GM18507 (cell line): ENCODE measurements at regions not wholly inside any gene's neighbourhood (a gene's known extent, or its start where the extent isn't known, plus 50 kb on each side); places are given as distances from the start of the nearest gene placed in this dataset.
"Not testable (repeated sequence)": the region's sequence is repeated elsewhere in the genome, so short reads cannot be mapped to it uniquely, and the experiment has no call there.

Source experiments
- DNase-seq: peaks from one replicate; pipeline ENCODE4 v3.0.0; 2011; ENCODE audit warnings: low read depth; ENCODE audit not compliant: insufficient read length; ENCODE audit errors: extremely low spot score
- FAIRE-seq: peaks from 2 replicates; lab custom pipeline; 2011; peaks lifted over from hg19 to GRCh38; lab: Jason Lieb, UNC

DNA sequence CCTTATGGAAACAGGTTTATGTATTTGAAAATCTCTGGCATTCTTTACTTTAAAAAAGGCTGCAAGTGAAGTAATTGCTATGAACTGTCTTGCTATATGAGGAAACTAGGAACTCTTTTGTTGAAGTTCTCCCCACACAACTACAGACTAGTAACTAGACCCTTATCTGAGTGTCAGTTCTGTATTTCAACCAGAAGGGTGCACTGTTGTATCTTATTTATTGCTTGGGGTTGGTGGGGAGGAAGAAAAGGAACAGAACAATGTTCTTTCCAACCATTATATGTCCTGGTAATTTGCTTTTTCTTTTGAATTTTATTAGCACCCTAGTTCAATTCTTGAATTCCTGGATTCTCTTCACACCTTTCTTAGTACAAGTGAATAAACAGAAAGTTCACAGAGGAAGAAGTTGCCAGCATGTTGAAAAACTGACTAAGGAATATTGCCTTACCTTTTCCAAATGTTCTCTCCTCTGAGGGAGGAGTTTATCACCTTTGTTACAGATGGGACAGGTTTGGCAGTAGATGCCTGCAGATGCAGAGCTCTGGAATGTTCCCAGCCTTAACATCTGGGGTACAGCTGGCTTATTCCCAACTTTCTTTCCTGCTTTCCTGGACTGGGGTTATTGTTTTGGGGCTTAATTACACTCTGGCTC lies 162.4 kb upstream of the CFAP20DC start:
- FAIRE-seq, result peak; percentile 87
- DNase-seq, result peak; percentile 28

DNA sequence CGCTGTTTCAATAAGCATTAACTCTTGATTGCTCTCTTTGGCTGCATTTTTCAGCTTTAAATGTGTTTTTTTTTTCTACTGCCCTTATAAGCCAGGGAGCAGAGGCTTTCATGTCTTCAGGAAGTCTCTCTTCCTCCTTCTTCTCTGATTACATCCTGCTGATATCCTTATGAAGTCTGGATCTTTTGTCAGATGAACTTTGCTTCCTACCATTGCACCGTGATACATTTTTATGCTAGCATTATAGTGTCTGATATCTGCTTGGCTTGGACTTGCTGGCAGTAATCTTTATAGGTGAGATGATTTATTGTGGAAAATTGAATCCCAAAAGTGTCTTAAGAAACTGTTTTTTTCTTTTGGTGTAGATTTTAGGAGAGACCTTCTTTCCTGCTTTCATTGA lies 160.4 kb upstream of the CFAP20DC start:
- DNase-seq (no peak), FAIRE-seq (no peak)

DNA sequence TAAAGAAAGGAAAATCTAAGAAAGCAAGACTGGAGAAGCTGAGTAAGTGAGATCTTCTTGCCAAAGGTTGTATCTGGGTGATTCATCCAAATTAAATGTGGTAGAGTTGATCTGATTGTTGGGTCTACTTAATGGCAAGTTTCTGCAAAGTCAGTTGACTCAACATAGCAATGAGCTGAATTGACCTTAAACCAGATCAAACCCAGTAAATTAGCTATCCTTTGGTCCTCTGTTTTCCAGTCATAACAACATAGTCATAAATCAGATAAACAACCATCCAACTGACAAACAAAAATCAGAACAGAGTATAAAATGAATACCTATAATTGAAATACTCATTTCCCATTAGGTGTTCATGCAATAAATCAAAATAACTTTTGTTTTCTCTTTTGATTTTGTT lies 142.6 kb upstream of the CFAP20DC start:
- FAIRE-seq, result no peak
- DNase-seq, result no peak

DNA sequence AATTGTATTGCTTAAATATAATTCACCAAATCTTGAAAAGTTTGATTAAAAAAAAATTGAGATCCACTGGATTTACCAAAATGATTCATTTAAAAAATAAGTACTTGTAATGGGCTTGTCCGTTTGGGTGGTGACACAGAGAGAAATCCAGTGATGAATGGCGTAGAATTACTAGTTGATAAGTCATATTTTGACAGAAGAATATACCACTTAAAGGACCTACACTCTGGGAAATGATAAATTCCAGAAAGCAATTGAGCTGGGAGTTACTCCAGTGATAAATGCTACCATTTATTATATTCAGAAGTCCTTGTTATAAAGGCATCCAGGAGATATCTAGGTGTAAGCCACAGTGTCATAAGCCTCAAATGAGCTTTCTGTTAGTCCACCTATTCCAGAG lies 141.8 kb upstream of the CFAP20DC start:
- FAIRE-seq (no peak), DNase-seq (no peak)

DNA sequence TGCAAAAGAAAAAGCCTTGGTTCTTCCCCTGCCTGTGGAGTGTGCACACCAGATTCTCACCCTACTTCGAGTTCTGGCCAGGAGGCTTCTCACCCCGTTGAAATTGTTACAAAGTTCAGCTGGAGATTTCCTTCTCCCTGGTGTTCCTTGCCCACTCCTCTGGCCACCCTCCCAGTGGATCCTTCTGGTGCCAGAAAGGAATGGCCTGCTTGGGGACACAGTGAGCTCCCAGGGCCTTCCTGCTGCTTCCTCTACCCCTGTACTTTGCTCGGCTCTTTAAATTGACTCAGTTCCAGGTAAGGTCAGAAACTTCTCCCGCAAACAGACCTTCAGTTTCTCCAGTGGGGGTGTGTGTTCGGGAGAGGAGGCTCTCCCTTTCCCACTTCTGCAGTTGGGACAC lies 140.1 kb upstream of the CFAP20DC start:
- FAIRE-seq (no peak), DNase-seq (no peak)

DNA sequence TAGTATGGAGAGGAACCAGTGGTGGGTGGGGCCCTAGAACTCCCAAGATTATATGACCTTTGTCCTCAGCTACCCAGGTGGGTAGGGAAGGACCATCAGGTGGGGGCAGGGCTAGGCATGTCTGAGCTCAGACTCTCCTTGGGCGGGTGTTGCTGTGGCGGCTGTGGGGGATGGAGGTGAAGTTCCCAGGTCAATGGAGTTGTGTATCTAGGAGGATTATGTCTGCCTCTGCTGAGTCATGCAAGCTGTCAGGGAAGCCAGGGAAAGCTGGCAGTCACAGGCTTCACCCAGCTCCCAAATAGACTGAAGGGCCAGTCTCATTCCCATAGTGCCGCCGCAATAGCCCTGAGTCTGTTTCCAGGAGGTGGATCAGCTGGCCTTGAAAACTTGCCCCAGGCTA lies 139.7 kb upstream of the CFAP20DC start:
- no peak for FAIRE-seq
- no peak for DNase-seq

DNA sequence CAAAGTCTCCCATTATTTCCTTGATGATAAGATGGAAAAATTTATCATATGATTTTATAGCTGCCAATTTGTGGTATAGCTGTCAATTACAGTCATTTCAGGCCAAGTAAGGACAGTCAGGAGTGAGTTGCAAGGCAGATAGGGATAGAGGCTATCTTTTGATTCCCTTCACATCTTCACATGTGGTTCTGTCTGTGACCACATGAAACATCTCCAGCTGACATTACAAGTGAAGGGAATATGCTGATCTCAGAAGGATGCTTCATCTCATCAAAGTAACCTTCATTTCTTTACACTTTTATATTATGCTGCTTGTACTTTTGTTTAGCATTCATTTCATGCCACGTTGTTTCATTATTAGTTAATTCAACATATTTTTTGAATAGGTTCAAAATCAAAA lies 136.9 kb upstream of the CFAP20DC start:
- FAIRE-seq, result no peak
- DNase-seq, result no peak

DNA sequence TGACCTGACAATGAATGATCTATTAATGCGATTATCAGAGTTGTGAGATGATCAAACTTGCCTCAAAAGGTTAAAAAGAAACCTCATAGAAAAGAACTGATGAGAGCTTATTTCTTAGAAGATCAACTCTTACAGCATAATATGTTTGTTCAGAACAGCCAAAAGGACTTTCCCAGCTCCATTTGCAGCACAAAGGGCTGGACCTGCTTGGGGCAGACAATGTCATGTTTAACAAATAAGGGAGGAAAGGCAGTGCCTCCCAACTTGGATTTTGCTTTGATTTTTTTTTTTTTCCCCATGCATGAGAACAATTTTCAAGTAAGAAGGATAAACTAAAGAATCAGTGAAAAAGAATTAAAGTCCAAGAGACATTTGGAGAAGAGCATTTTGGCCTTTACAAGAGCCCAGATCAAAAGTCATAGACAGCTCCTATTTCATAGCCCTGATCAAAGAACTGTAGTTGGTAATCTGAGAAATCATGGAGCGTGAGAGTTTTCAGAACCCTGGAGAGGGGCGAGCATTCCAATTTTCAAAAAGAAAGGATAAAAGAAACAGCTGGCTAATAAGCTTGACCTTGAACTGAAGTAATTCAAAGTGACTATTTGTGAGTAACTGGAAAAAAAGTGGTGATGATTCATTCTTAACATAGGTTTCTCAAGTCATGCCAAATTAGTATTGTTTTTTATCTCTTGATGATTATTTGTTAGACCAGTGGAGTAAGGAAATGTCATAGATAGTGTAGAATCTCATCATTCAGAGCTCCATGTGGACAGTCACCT lies 136.0 kb upstream of the CFAP20DC start:
- DNase-seq (no peak), FAIRE-seq (no peak)

DNA sequence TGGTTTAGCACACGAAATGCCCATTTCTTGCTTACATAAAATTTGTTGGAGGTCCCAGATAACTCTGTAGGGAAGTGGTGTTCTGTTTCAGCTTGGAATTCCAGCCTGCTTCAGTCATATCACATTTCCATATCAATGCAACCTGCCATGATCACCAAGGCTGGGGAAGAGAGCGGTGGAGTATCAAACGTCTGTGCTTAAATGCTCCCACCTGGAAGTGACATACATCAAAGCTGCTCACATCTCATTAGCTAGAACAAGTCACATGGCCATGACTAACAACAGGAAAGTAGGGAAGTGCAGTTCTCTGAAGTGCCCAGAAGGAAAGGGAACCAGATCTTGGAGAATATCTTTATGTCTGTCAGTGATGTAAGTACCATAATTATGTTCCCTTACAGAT lies 130.2 kb upstream of the CFAP20DC start:
- FAIRE-seq (no peak), DNase-seq (no peak)

DNA sequence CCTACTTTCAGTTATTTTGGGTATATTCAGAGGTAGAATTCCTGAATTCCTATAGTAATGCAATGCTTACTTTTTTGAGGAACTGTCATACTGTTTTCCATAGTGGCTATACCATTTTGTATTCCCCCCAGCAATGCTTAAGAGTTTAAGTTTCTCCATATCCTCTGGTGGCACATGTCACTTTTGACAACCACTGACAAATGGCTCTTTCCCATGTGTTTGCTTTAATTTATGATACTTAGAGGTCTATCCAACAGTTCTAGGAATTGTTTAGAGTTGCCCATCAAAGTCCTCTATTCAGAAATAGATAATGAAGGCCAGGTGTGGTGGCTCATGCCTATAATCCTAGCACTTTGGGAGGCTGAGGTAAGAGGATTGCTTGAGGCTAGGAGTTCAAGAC lies 128.9 kb upstream of the CFAP20DC start:
- no peak for FAIRE-seq
- no peak for DNase-seq

DNA sequence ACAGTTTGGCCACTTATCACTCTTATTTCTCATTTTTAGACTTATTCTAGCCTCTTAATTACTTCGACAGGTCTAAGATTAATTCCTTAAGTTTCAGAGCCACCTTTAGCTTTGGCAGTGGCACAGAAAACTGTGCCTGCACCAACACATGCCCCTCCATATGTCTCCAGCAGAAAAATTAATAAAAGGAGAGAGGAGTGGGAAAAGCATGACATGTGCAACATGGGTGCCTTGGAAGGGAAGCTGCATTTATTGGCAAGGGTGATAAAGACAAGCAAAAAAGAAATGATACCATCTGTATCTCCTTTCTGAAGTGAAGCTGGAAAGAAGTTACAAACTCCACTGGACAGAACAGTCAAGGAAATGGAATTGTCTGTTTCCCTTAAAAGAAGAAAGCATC lies 121.7 kb upstream of the CFAP20DC start:
- FAIRE-seq (no peak), DNase-seq (no peak)

DNA sequence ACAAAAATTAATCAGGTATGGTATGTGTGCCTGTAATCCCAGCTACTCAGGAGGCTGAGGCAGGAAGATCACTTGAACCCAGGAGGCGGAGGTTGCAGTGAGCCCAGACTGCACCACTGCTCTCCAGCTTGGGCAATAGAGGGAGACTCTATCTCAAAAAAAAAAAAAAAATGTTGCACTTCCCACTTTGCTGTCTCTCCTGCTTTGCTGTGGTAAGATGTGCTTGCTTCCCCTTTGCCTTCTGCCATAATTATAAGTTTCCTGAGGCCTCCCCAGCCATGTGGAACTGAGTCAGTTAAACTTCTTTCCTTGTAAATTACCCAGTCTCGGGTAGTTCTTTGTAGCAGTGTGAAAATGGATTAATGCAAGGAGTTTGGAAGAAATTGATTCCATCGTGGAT lies 120.3 kb upstream of the CFAP20DC start:
- not testable (repeated sequence) for DNase-seq, FAIRE-seq

DNA sequence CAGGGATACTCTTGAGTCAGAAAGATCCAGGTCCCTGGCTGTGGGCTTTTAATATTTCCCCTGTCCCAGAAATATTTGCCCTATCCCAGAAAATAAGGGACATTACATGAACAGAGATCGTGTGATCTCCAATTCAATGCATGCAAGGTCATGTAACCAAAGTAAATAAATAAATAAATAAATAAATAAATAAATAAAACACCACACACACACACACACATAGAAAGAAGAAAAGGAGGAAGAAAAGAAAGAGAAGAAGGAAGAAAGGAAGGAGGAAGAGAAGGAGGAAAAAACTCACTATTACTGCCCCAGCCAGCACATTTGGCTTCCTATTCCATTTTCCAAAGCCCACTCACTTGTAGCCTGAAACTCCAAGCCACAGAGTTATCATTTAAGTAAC lies 117.9 kb upstream of the CFAP20DC start:
- no peak for DNase-seq
- no peak for FAIRE-seq

DNA sequence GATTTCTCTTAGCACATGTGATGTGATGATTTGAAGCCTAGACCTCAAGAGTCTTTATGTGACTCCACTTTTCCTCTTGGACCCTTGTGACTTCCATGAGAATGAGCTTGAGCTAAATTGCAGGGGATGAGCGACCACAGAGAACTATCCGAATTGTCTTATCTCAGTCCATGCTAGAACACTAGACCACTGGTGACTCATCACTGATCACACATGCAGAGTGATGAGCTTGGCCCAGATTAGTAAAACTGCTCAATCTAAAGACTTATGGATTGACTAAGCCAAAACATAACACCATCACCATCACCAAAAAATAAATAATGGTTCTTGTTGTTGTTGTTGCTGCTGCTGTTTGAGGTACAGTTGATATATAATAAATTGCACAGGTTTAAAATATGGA lies 114.1 kb upstream of the CFAP20DC start:
- DNase-seq, result no peak
- no peak for FAIRE-seq

DNA sequence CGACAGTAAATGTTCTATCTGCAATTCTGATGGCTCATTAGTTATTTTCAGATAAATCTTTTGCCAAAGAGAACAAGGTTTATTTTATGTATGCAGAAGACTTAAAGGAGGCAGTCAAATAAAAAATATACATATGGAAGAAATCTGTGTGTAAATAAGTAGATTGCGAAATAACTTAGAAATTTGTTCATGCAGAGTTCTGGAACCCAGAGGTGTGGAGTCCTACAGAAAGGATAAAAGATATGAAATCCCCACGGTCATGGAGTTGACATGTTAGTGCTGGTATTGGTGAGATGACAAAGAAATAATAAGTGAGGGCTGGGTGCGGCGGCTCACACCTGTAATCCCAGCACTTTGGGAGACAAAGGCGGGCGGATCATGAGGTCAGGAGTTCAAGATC lies 111.2 kb upstream of the CFAP20DC start:
- DNase-seq, result no peak
- no peak for FAIRE-seq

DNA sequence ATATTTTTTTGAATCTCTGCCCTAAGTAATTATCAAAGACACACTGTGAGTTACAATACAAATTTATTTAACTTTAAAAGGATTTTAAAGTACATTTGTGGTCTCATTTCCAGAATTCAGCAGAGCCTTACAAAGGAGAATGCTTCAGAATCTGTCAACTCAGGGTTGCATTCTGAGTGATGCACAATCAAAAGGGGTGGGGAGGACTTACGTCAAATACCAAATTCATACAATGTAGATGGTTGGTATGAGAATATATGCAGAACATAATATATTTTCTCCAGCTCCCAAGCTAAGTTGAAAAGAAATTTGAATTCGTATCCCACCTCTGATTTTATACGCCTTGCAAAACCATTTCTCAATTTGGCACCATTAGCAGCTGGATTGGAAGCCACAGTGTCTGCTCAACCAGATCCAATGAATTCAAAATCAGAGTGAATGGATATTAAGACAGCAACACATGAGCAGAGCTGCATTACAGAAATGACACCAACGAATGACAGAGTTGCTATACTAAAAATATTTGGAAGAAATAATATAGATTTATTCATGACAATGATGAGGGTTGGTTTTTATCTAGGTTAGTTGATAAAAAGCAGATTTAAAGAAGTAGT lies 110.4 kb upstream of the CFAP20DC start:
- DNase-seq (no peak), FAIRE-seq (no peak)

DNA sequence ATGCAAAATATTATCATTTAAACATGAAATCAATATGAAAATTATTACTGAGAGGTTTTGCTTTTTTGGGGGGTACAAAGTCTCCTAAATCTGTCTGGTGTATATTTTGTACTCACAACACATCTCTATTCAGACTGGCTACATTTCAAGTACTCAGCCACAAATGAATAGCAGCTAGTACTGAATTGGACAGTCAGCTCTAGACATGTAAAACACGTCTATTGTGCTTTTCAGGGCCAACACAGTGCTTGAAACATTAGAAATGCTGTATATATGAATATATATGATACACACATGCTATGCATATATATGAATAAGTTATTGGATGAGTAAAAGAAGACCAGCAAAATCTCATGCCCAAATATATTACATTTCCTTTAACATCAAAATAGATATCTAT lies 103.8 kb upstream of the CFAP20DC start:
- FAIRE-seq (no peak), DNase-seq (no peak)

DNA sequence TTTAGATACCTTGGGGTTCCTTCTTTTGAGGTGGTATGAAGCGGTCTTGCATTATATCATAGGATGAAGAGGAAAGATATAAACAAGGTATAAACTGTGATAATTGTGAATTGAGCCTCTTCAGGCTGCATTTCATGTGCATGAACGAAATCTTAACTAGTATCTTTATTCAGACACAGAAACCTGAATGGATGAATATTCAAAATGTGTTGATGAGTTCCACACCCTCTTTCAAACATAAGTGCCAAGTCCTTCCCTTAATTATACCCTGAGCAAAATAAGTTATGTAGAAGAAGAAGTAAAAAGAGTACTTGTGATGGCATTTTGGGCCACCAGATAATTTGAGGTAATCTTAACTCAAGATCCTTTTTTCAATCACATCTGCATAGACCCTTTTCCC lies 103.1 kb upstream of the CFAP20DC start:
- no peak for FAIRE-seq
- no peak for DNase-seq

DNA sequence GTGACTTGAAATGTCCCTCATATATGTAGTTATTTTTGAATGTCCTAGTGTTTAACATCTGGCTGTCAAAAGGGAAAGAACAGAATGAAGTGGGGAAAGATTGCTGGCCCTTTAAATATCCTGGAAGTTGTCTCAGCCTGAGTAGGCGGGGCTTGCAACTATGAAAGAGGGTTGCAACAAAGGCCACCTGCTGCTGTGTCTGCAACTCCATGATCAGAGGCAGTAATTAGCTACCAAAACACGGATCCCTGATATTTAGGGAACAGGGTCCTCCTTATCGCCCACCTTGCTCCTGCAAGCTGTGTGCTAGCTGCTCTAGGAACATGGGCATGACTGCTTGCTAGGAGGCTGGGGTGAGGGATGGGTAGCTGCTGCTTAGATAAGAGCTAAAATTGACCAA lies 100.2 kb upstream of the CFAP20DC start:
- no peak for FAIRE-seq
- DNase-seq, result no peak

DNA sequence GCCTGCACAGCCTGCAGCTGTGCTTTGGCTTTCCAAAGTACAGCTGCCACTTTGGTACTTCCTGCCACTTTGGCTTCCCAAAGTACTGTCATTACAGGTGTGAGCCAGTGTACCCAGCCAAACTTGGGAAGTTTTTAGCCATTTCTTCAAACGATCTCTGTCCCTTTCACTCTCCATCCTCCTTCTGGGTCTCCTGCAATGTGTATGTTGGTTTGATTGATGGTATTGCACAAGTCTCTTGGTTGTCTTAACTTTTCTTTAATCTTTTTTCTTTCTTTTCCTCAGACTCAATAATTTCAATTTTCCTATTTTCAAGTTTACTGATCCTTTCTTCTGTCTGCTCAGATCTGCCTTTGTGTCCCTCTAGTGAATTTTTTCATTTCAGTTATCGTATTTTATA lies 99.3 kb upstream of the CFAP20DC start:
- no peak for FAIRE-seq
- DNase-seq, result no peak

DNA sequence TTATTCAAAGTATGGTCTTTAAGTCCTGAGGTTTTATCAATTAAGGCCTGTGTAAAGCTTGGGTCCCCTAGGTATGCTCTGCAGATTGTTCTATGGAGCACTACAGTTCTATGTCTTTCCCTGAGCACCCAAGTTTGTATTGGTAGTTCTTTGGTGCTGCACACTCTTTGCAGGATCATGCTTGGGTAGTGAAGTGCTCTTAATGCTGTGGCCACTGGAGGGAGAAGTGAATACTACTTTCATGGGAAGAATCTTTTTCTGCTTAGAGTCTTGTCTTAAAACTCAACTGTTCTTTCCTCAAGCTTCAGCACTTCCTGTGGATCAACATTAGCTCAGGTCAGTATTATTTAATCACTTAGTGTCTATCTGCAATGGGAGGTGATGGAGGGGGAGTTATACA lies 93.6 kb upstream of the CFAP20DC start:
- FAIRE-seq (no peak), DNase-seq (no peak)
